SK-N-DZ (cell line): ENCODE measurements at regions not wholly inside any gene's neighbourhood (a gene's known extent, or its start where the extent isn't known, plus 50 kb on each side); places are given as distances from the start of the nearest gene placed in this dataset.
A peak's percentile ranks its signal among the peaks of the same experiment; 100 is the strongest.
"Not testable (repeated sequence)": the region's sequence is repeated elsewhere in the genome, so short reads cannot be mapped to it uniquely, and the experiment has no call there.

Source experiments
- DNase-seq: peaks from one replicate; pipeline ENCODE4 v3.0.0-alpha.2; 2015; ENCODE audit warnings: low spot score
- small RNA-seq, 2 experiments: library from RNA; depleted of rRNA; stranded (forward); fragments of <200 nt; gene quantifications; one replicate each; pipeline ENCODE3, GENCODE V24; 2014

GRCh38 chr11:90330632-90331031, 107.8 kb upstream of the CHORDC1 start:
- DNase-seq = no peak

GRCh38 chr11:90329043-90329442, 106.2 kb upstream of the CHORDC1 start:
- no peak for DNase-seq

GRCh38 chr11:90326647-90327046, 103.8 kb upstream of the CHORDC1 start:
- DNase-seq = no peak

- no peak for DNase-seq
These were observed 100.4 kb upstream of the CHORDC1 start for GRCh38 chr11:90323289-90323688.

GRCh38 chr11:90321018-90321417, 98.2 kb upstream of the CHORDC1 start:
- DNase-seq = no peak

- DNase-seq = no peak
These were observed 95.8 kb upstream of the CHORDC1 start for GRCh38 chr11:90318651-90319050.

- DNase-seq = no peak
These were observed 87.4 kb upstream of the CHORDC1 start for GRCh38 chr11:90310210-90310609.

- DNase-seq = no peak
These were observed 86.8 kb upstream of the CHORDC1 start for GRCh38 chr11:90309693-90310092.

- no peak for DNase-seq
These were observed 71.7 kb upstream of the CHORDC1 start for GRCh38 chr11:90294526-90294925.

- DNase-seq = no peak
These were observed 71.2 kb upstream of the CHORDC1 start for GRCh38 chr11:90294091-90294490.

- DNase-seq = peak; percentile 72
These were observed 65.5 kb upstream of the CHORDC1 start for GRCh38 chr11:90288212-90288821.

GRCh38 chr11:90286640-90287039, 63.8 kb upstream of the CHORDC1 start:
- no peak for DNase-seq

- no peak for DNase-seq
These were observed 61.3 kb upstream of the CHORDC1 start for GRCh38 chr11:90284171-90284570.

- DNase-seq = not testable (repeated sequence)
These were observed 59.8 kb upstream of the CHORDC1 start for GRCh38 chr11:90282551-90283071.

GRCh38 chr11:90274362-90274761, 51.5 kb upstream of the CHORDC1 start:
- no peak for DNase-seq

Small RNA genes lying in the stretch of these regions (small RNA-seq; reads per million reads assigned to genes)
- gene AP001002.3 = 0 reads per million in 2 experiments
- gene MIR1261 = 0 reads per million in 2 experiments
- 0 reads per million in 2 experiments for gene MIR4490
